AG04449 (cell line): ENCODE measurements at regions not wholly inside any gene's neighbourhood (a gene's known extent, or its start where the extent isn't known, plus 50 kb on each side); places are given as distances from the start of the nearest gene placed in this dataset.

Experiments used
- CTCF ChIA-PET: fragments of 350-600 bp; formaldehyde crosslinking; extraction: SDS; loops from one replicate; lab custom pipeline; 2021; ENCODE audit warnings: antibody characterized with exemption; lab: Yijun Ruan, JAX
- POLR2A ChIA-PET: fragments of 400-600, 350-600 bp; formaldehyde crosslinking; extraction: SDS; loops from one replicate; lab custom pipeline; 2020; ENCODE audit warnings: antibody characterized with exemption, inconsistent platforms; lab: Yijun Ruan, JAX
- DNase-seq: peaks from one replicate; pipeline ENCODE4 v3.0.0-alpha.2; 2010; ENCODE audit warnings: low read depth, low spot score
- H3K4me3 ChIP-seq: 2 replicates; pipeline ENCODE4 v1.5.1; 2011; ENCODE audit warnings: low read depth, mild to moderate bottlenecking, control low read depth, low read length
- CTCF ChIP-seq: IDR thresholded peaks from one replicate; pipeline ENCODE4 v1.5.1; 2011; ENCODE audit warnings: mild to moderate bottlenecking, moderate library complexity, low read length, control low read depth, inconsistent platforms; ENCODE audit not compliant: insufficient read depth; ENCODE audit errors: missing control alignments

- no peak for DNase-seq
- H3K4me3 ChIP-seq: no peak overlapping the region
- ChIA-PET CTCF (no interaction called here), POLR2A (no interaction called here)
- no peak for TF ChIP-seq CTCF
These were observed 72.0 kb upstream of the MAGEB16 start for GRCh38 chrX:35726176-35726575.

GRCh38 chrX:35728481-35728880 is 69.7 kb upstream of the MAGEB16 start:
- no peak overlapping the region for H3K4me3 ChIP-seq
- ChIA-PET POLR2A (no interaction called here), CTCF (no interaction called here)
- DNase-seq: no peak
- no peak for TF ChIP-seq CTCF

- ChIA-PET POLR2A (no interaction called here), CTCF (no interaction called here)
- DNase-seq: no peak
- TF ChIP-seq CTCF: no peak
- no peak overlapping the region for H3K4me3 ChIP-seq
These were observed 64.3 kb upstream of the MAGEB16 start for GRCh38 chrX:35733879-35734278.

GRCh38 chrX:35741142-35741541 is 57.0 kb upstream of the MAGEB16 start:
- ChIA-PET POLR2A (no interaction called here), CTCF (no interaction called here)
- no peak for TF ChIP-seq CTCF
- no peak overlapping the region for H3K4me3 ChIP-seq
- DNase-seq: no peak

- CTCF ChIA-PET: no interaction called here
- POLR2A ChIA-PET: no interaction called here
- no peak for TF ChIP-seq CTCF
- DNase-seq: no peak
- no peak overlapping the region for H3K4me3 ChIP-seq
These were observed 54.8 kb upstream of the MAGEB16 start for GRCh38 chrX:35743331-35743730.
